HCT116 (cell line): ENCODE measurements at regions not wholly inside any gene's neighbourhood (a gene's known extent, or its start where the extent isn't known, plus 50 kb on each side); places are given as distances from the start of the nearest gene placed in this dataset.

ENCODE experiments used
- ATAC-seq: fragments of 200-7000 bp; cut with Tn5 transposase; 2 replicates; pipeline ENCODE4 v1.9.1; 2020; ENCODE audit warnings: mild to moderate bottlenecking, moderate library complexity
- BruUV-seq: library from RNA; stranded (reverse); fragments of 400-500 nt; replicated peaks from 2 replicates; lab custom pipeline; 2021; lab: Mats Ljungman, UMichigan
- CTCF ChIA-PET: fragments of 300-600 bp; sonication (Branson Sonifier 250); formaldehyde crosslinking; loops from one replicate; lab custom pipeline; 2021; ENCODE audit warnings: antibody characterized with exemption; lab: Charles Lee
- POLR2A ChIA-PET: fragments of 300-600, 350-600 bp; sonication (Branson Sonifier 250); formaldehyde crosslinking; loops from one replicate; lab custom pipeline; 2021; ENCODE audit warnings: antibody characterized with exemption; lab: Charles Lee
- RAD21 ChIA-PET, 2 experiments: fragments of 300-600 bp; sonication (Branson Sonifier 250); formaldehyde crosslinking; loops; one replicate each; lab custom pipeline; 2023; ENCODE audit warnings: low total read pairs in 2 of 2; ENCODE audit not compliant: uncharacterized antibody in 2 of 2, unreplicated experiment in 2 of 2, low non-redundant PET in 1 of 2; lab: Charles Lee
- DNase-seq: peaks from one replicate; pipeline ENCODE4 v3.0.0-alpha.2; 2010; ENCODE audit warnings: low read depth, low spot score
- H2AFZ ChIP-seq: fragments of 200-600 bp; shearing (Covaris generic), sonication (generic); 2 replicates; pipeline ENCODE4 v1.6.1; 2017; ENCODE audit warnings: low read depth, mixed run types, mixed read lengths, antibody characterized with exemption, low read length; ENCODE audit not compliant: poor library complexity, severe bottlenecking
- H3K27ac ChIP-seq: 2 replicates; pipeline ENCODE4 v1.5.1; 2012; ENCODE audit warnings: low read depth, low read length
- H3K27me3 ChIP-seq: fragments of 200-600 bp; sonication (generic); 2 replicates; pipeline ENCODE4 v1.6.1; 2016; ENCODE audit warnings: mixed run types, low read length, mixed read lengths; ENCODE audit not compliant: insufficient read depth
- H3K36me3 ChIP-seq, 2 experiments: fragments of 200-500 bp in 1 of 2; fragments of 200-600 bp in 1 of 2; sonication (Bioruptor generic) in 1 of 2; sonication (generic) in 1 of 2; 2 replicates each; pipeline versions ENCODE4 v1.5.1 to v1.6.1; 2014 to 2016; ENCODE audit warnings: low read length in 2 of 2, inconsistent platforms in 1 of 2, mixed read lengths in 1 of 2, mixed run types in 1 of 2; ENCODE audit not compliant: insufficient read depth in 2 of 2, control insufficient read depth in 1 of 2
- H3K4me1 ChIP-seq, 2 experiments: fragments of 200-600 bp in 1 of 2; sonication (generic) in 1 of 2; 2 replicates each; pipeline versions ENCODE4 v1.5.1 to v1.6.1; 2012 to 2017; ENCODE audit warnings: low read length in 2 of 2, inconsistent platforms in 1 of 2, mild to moderate bottlenecking in 1 of 2, mixed read lengths in 1 of 2, mixed run types in 1 of 2, moderate library complexity in 1 of 2; ENCODE audit not compliant: insufficient read depth in 2 of 2, control insufficient read depth in 1 of 2
- H3K4me2 ChIP-seq: fragments of 200-600 bp; sonication (generic); 2 replicates; pipeline ENCODE4 v1.6.1; 2017; ENCODE audit warnings: mixed run types, low read length, mixed read lengths
- H3K4me3 ChIP-seq, 2 experiments: fragments of 200-600 bp in 1 of 2; sonication (generic) in 1 of 2; replicated peaks in 1 of 2; 2 replicates each; pipeline ENCODE4 v1.5.1; 2011 to 2016; ENCODE audit warnings: low read length in 2 of 2, control low read depth in 1 of 2, low read depth in 1 of 2, mild to moderate bottlenecking in 1 of 2, mixed read lengths in 1 of 2, mixed run types in 1 of 2
- H3K79me2 ChIP-seq: fragments of 200-600 bp; sonication (generic); 2 replicates; pipeline ENCODE4 v1.6.1; 2017; ENCODE audit warnings: mild to moderate bottlenecking, mixed run types, low read length, moderate library complexity, mixed read lengths; ENCODE audit not compliant: insufficient read depth
- H3K9ac ChIP-seq: fragments of 200-600 bp; sonication (generic); 2 replicates; pipeline ENCODE4 v1.6.1; 2016; ENCODE audit warnings: low read length, mixed read lengths
- H3K9me2 ChIP-seq: fragments of 200-600 bp; sonication (generic), shearing (Covaris generic); 2 replicates; pipeline ENCODE4 v1.6.1; 2017; ENCODE audit warnings: mixed run types, mild to moderate bottlenecking, moderate library complexity; ENCODE audit not compliant: insufficient read depth
- H3K9me3 ChIP-seq, 2 experiments: fragments of 200-500 bp in 1 of 2; fragments of 200-600 bp in 1 of 2; sonication (Bioruptor generic) in 1 of 2; sonication (generic) in 1 of 2; 2 replicates each; pipeline ENCODE4 v1.6.1; 2014 to 2017; ENCODE audit warnings: low read length in 2 of 2, mixed read lengths in 2 of 2, inconsistent platforms in 1 of 2, low read depth in 1 of 2, mild to moderate bottlenecking in 1 of 2, mixed run types in 1 of 2, moderate library complexity in 1 of 2; ENCODE audit not compliant: control insufficient read depth in 1 of 2, insufficient read depth in 1 of 2
- H4K20me1 ChIP-seq: fragments of 200-600 bp; sonication (generic), shearing (Covaris generic); 2 replicates; pipeline ENCODE4 v1.6.1; 2017; ENCODE audit warnings: mixed run types, mild to moderate bottlenecking, moderate library complexity; ENCODE audit not compliant: insufficient read depth
- ATF3 ChIP-seq: IDR thresholded peaks from 2 replicates; pipeline ENCODE4 v1.6.1; 2012
- CBX3 ChIP-seq: IDR thresholded peaks from 2 replicates; pipeline ENCODE4 v1.6.1; 2012; ENCODE audit warnings: low read depth
- CEBPB ChIP-seq: IDR thresholded peaks from 2 replicates; pipeline ENCODE4 v1.6.1; 2012; ENCODE audit warnings: low read depth
- EZH2 ChIP-seq: fragments of 200-600 bp; sonication (generic); IDR thresholded peaks from 2 replicates; pipeline ENCODE4 v1.6.1; 2017; ENCODE audit warnings: antibody characterized with exemption, mixed run types
- EZH2phosphoT487 ChIP-seq: fragments of 200-600 bp; IDR thresholded peaks from 2 replicates; pipeline ENCODE4 v1.6.1; 2018; ENCODE audit warnings: antibody characterized with exemption, borderline replicate concordance
- MAX ChIP-seq: IDR thresholded peaks from 2 replicates; pipeline ENCODE4 v1.6.1; 2012
- REST ChIP-seq: IDR thresholded peaks from 2 replicates; pipeline ENCODE4 v1.6.1; 2012; ENCODE audit warnings: low read depth
- SIN3A ChIP-seq: IDR thresholded peaks from 2 replicates; pipeline ENCODE4 v1.6.1; 2012; ENCODE audit warnings: low read depth
- SP1 ChIP-seq: IDR thresholded peaks from 2 replicates; pipeline ENCODE4 v1.6.1; 2012; ENCODE audit warnings: low read depth
- SRF ChIP-seq: IDR thresholded peaks from 2 replicates; pipeline ENCODE4 v1.6.1; 2012; ENCODE audit warnings: low read depth
- TCF7L2 ChIP-seq: IDR thresholded peaks from 2 replicates; pipeline ENCODE4 v1.7.0; 2011; ENCODE audit warnings: borderline replicate concordance, inconsistent platforms; ENCODE audit not compliant: insufficient read depth, insufficient read length; ENCODE audit errors: extremely low read depth
- YY1 ChIP-seq: IDR thresholded peaks from 2 replicates; pipeline ENCODE4 v1.6.1; 2011; ENCODE audit warnings: low read length, low read depth, moderate library complexity, mild to moderate bottlenecking; ENCODE audit not compliant: insufficient replicate concordance; ENCODE audit errors: extremely low read depth
- ZBTB33 ChIP-seq: IDR thresholded peaks from 2 replicates; pipeline ENCODE4 v1.6.1; 2011; ENCODE audit warnings: mild to moderate bottlenecking, low read length, moderate library complexity; ENCODE audit not compliant: insufficient replicate concordance; ENCODE audit errors: extremely low read depth
- ZFX ChIP-seq: fragments of 450-650 bp; IDR thresholded peaks from 2 replicates; pipeline ENCODE4 v1.6.1; 2017
- intact Hi-C: fragments of 100-400 bp; cut with micrococcal nuclease; formaldehyde crosslinking; loops from 2 replicates; pipeline ENCODE4 v1.10.0; 2022

GRCh38 chr18:57299931-57300330 lies 52.4 kb upstream of the ST8SIA3 start:
- no TSS peak for BruUV-seq
- CTCF ChIA-PET, result no interaction called here

More at GRCh38 chr18:57299931-57300330, 52.4 kb upstream of the ST8SIA3 start:
- peaks cover 51% of the 10 kb centered on the region for H3K27me3 ChIP-seq
- intact Hi-C loops, result no loop called here
- ATAC-seq, result no peak
- H3K27ac ChIP-seq, result no peak overlapping the region
- no peaks in the 10 kb centered on the region for H3K4me1 ChIP-seq
- no peaks in the 10 kb centered on the region for H3K36me3 ChIP-seq
- ChIA-PET POLR2A (no interaction called here), RAD21 (no interaction called here)
- DNase-seq, result no peak
- no peaks in the 10 kb centered on the region for H3K9me2 ChIP-seq
- no peaks in the 10 kb centered on the region; the same call in 1 of the 2 replicates for H4K20me1 ChIP-seq
- H3K9me3 ChIP-seq, result no peaks in the 10 kb centered on the region
- H3K79me2 ChIP-seq, result no peaks in the 10 kb centered on the region
- H3K9ac ChIP-seq, result no peak overlapping the region
- no peak overlapping the region for H3K4me3 ChIP-seq
- no peak overlapping the region for H3K4me2 ChIP-seq
- no peak overlapping the region for H2AFZ ChIP-seq
- TF ChIP-seq SRF (no peak), ZBTB33 (no peak), SIN3A (no peak), SP1 (no peak), EZH2 (no peak), CEBPB (no peak), REST (no peak), YY1 (no peak), EZH2phosphoT487 (no peak), TCF7L2 (no peak), MAX (no peak), ZFX (no peak), CBX3 (no peak), ATF3 (no peak)
